Middle frontal gyrus (tissue), 1 donor: ENCODE measurements at regions not wholly inside any gene's neighbourhood (a gene's known extent, or its start where the extent isn't known, plus 50 kb on each side); places are given as distances from the start of the nearest gene placed in this dataset.
"Not testable (repeated sequence)": the region's sequence is repeated elsewhere in the genome, so short reads cannot be mapped to it uniquely, and the experiment has no call there.

Experiments
- DNase-seq: peaks from one replicate; pipeline ENCODE4 v3.0.0-alpha.2; 2015; ENCODE audit warnings: low spot score; ENCODE audit errors: extremely low spot score

- no peak for DNase-seq
Observed at GRCh38 chr16:60811657-60812056, 1224.6 kb downstream of the CDH8 start.

GRCh38 chr16:60811051-60811608 is 1225.1 kb downstream of the CDH8 start:
- DNase-seq, result no peak

- no peak for DNase-seq
Observed at GRCh38 chr16:60810250-60810649, 1226.0 kb downstream of the CDH8 start.

- DNase-seq, result no peak
Observed at GRCh38 chr16:60792437-60792836, 1243.8 kb downstream of the CDH8 start.

GRCh38 chr16:60788631-60789030 is 1247.6 kb downstream of the CDH8 start:
- no peak for DNase-seq

- no peak for DNase-seq
Observed at GRCh38 chr16:60776281-60776680, 1260.0 kb downstream of the CDH8 start.

- no peak for DNase-seq
Observed at GRCh38 chr16:60771138-60771537, 1265.1 kb downstream of the CDH8 start.

GRCh38 chr16:60770384-60770783 is 1265.9 kb downstream of the CDH8 start:
- DNase-seq, result not testable (repeated sequence)

- DNase-seq, result no peak
Observed at GRCh38 chr16:60763869-60764268, 1272.4 kb downstream of the CDH8 start.

- DNase-seq, result no peak
Observed at GRCh38 chr16:60755907-60756306, 1280.3 kb downstream of the CDH8 start.

GRCh38 chr16:60748366-60748765 is 1287.9 kb downstream of the CDH8 start:
- no peak for DNase-seq

- DNase-seq, result no peak
Observed at GRCh38 chr16:60744198-60744597, 1292.0 kb downstream of the CDH8 start.

GRCh38 chr16:60741810-60742209 is 1294.4 kb downstream of the CDH8 start:
- no peak for DNase-seq

GRCh38 chr16:60739737-60740683 is 1296.2 kb downstream of the CDH8 start:
- no peak for DNase-seq

- no peak for DNase-seq
Observed at GRCh38 chr16:60731329-60732050, 1304.7 kb downstream of the CDH8 start.

- DNase-seq, result no peak
Observed at GRCh38 chr16:60729051-60729450, 1307.2 kb downstream of the CDH8 start.

GRCh38 chr16:60727851-60728250 is 1308.4 kb downstream of the CDH8 start:
- DNase-seq, result no peak

GRCh38 chr16:60720060-60720459 is 1316.2 kb downstream of the CDH8 start:
- no peak for DNase-seq

- no peak for DNase-seq
Observed at GRCh38 chr16:60717808-60718207, 1318.4 kb downstream of the CDH8 start.

- DNase-seq, result no peak
Observed at GRCh38 chr16:60712144-60712543, 1324.1 kb downstream of the CDH8 start.

- no peak for DNase-seq
Observed at GRCh38 chr16:60704726-60705125, 1331.5 kb downstream of the CDH8 start.

GRCh38 chr16:60703096-60703495 is 1333.1 kb downstream of the CDH8 start:
- DNase-seq, result no peak
